Stomach (tissue), 4 donors: ENCODE measurements at regions not wholly inside any gene's neighbourhood (a gene's known extent, or its start where the extent isn't known, plus 50 kb on each side); places are given as distances from the start of the nearest gene placed in this dataset.

ENCODE experiments used
- EP300 ChIP-seq: sonication (generic); formaldehyde crosslinking; IDR thresholded peaks from one replicate; pipeline ENCODE4 v1.6.1; 2017; ENCODE audit warnings: antibody characterized with exemption
- POLR2A ChIP-seq, 4 donors: fragments of 450-650 bp; IDR thresholded peaks; one replicate each; pipeline ENCODE4 v1.6.1; 2016; ENCODE audit warnings: antibody characterized with exemption in 4 of 4, control low read depth in 2 of 4, mild to moderate bottlenecking in 1 of 4, moderate library complexity in 1 of 4
- TF ChIP-seq, protein P1 (sequence below), 7 experiments: fragments of 450-650 bp in 4 of 7; fragments of 200-600 bp in 3 of 7; sonication (generic) in 3 of 7; IDR thresholded peaks; one replicate each; pipeline ENCODE4 v1.5.1; 2016 to 2019; ENCODE audit warnings: antibody characterized with exemption in 7 of 7, control low read depth in 2 of 7, mild to moderate bottlenecking in 1 of 7

DNA sequence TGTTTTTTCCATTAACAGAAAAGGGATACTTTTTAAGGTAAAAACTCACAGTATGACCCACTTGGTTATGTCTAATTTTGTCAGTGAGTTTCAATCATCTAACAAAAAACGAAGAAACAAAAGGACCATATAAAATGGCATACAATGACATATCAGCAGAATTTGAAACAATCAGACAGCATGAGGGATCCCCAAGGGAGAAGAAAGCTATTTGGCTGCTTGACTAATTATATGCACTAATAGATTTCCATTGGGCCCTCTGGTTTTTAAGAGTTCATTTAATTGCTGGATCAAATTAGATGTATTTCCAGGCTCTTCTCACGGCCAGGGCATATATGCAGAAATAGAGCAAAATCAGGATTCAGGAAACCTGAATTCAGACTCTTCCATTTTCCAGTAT lies 376.4 kb upstream of the GBE1 start:
- TF ChIP-seq, protein P1, sequence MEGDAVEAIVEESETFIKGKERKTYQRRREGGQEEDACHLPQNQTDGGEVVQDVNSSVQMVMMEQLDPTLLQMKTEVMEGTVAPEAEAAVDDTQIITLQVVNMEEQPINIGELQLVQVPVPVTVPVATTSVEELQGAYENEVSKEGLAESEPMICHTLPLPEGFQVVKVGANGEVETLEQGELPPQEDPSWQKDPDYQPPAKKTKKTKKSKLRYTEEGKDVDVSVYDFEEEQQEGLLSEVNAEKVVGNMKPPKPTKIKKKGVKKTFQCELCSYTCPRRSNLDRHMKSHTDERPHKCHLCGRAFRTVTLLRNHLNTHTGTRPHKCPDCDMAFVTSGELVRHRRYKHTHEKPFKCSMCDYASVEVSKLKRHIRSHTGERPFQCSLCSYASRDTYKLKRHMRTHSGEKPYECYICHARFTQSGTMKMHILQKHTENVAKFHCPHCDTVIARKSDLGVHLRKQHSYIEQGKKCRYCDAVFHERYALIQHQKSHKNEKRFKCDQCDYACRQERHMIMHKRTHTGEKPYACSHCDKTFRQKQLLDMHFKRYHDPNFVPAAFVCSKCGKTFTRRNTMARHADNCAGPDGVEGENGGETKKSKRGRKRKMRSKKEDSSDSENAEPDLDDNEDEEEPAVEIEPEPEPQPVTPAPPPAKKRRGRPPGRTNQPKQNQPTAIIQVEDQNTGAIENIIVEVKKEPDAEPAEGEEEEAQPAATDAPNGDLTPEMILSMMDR (IDR thresholded peaks at IDR 0.05): no peak
- no peak for TF ChIP-seq POLR2A (IDR thresholded peaks at IDR 0.05)
- TF ChIP-seq EP300: no peak
